Tibial nerve (tissue), 4 donors: ENCODE measurements at regions not wholly inside any gene's neighbourhood (a gene's known extent, or its start where the extent isn't known, plus 50 kb on each side); places are given as distances from the start of the nearest gene placed in this dataset.
"Not testable (repeated sequence)": the region's sequence is repeated elsewhere in the genome, so short reads cannot be mapped to it uniquely, and the experiment has no call there.

ENCODE experiments used
- EP300 ChIP-seq, 2 donors: sonication (generic); formaldehyde crosslinking; IDR thresholded peaks; one replicate each; pipeline ENCODE4 v1.6.1; 2017; ENCODE audit warnings: antibody characterized with exemption in 2 of 2, mild to moderate bottlenecking in 1 of 2
- POLR2A ChIP-seq, 2 donors: fragments of 450-650 bp; IDR thresholded peaks; one replicate each; pipeline ENCODE4 v1.6.1; 2017; ENCODE audit warnings: antibody characterized with exemption in 2 of 2, mild to moderate bottlenecking in 2 of 2, moderate library complexity in 2 of 2
- TF ChIP-seq, protein P1 (sequence below), 5 experiments: fragments of 200-600 bp in 3 of 5; fragments of 450-650 bp in 2 of 5; sonication (generic) in 3 of 5; IDR thresholded peaks; one replicate each; pipeline ENCODE4 v1.5.1; 2016 to 2019; ENCODE audit warnings: antibody characterized with exemption in 5 of 5, mild to moderate bottlenecking in 3 of 5, moderate library complexity in 2 of 5

DNA sequence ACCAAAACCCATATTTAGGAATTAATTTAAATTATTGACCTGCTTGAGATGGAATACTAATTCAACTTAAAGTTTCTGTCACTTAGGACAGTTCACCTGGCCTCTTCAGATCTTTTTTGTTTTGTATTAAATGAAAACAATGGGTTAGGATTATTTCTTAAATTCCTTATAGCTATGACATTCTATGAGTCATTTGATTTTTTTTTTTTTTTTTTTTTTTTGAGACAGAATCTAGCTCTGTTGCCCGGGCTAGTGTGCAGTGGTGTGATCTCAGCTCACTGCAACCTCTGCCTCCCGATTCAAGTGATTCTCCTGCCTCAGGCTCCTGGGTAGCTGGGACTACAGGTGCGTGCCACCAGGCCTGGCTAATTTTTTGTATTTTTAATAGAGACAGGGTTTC is 431.6 kb downstream of the ISL1 start:
- TF ChIP-seq EP300, POLR2A (IDR thresholded peaks at IDR 0.05): not testable (repeated sequence)
- TF ChIP-seq, protein P1, sequence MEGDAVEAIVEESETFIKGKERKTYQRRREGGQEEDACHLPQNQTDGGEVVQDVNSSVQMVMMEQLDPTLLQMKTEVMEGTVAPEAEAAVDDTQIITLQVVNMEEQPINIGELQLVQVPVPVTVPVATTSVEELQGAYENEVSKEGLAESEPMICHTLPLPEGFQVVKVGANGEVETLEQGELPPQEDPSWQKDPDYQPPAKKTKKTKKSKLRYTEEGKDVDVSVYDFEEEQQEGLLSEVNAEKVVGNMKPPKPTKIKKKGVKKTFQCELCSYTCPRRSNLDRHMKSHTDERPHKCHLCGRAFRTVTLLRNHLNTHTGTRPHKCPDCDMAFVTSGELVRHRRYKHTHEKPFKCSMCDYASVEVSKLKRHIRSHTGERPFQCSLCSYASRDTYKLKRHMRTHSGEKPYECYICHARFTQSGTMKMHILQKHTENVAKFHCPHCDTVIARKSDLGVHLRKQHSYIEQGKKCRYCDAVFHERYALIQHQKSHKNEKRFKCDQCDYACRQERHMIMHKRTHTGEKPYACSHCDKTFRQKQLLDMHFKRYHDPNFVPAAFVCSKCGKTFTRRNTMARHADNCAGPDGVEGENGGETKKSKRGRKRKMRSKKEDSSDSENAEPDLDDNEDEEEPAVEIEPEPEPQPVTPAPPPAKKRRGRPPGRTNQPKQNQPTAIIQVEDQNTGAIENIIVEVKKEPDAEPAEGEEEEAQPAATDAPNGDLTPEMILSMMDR (IDR thresholded peaks at IDR 0.05) = not testable (repeated sequence)
